HT-29 (cell line): ENCODE measurements at regions not wholly inside any gene's neighbourhood (a gene's known extent, or its start where the extent isn't known, plus 50 kb on each side); places are given as distances from the start of the nearest gene placed in this dataset.

Experiments used
- DNase-seq: peaks from one replicate; pipeline ENCODE4 v3.0.0-alpha.2; 2015; ENCODE audit warnings: low spot score

- no peak for DNase-seq
Observed at GRCh38 chr9:90095682-90096081, 490.9 kb downstream of the GADD45G start.

GRCh38 chr9:90097237-90097636 lies 492.4 kb downstream of the GADD45G start:
- DNase-seq: no peak

- DNase-seq: no peak
Observed at GRCh38 chr9:90098408-90098807, 493.6 kb downstream of the GADD45G start.

- peak; percentile 19 for DNase-seq
Observed at GRCh38 chr9:90099262-90099963, 494.6 kb downstream of the GADD45G start.

- no peak for DNase-seq
Observed at GRCh38 chr9:90100014-90100413, 495.2 kb downstream of the GADD45G start.

GRCh38 chr9:90102292-90102901 lies 497.6 kb downstream of the GADD45G start:
- peak; percentile 90 for DNase-seq

GRCh38 chr9:90103771-90104170 lies 499.0 kb downstream of the GADD45G start:
- DNase-seq: no peak

- DNase-seq: no peak
Observed at GRCh38 chr9:90105773-90106172, 501.0 kb downstream of the GADD45G start.

GRCh38 chr9:90107040-90107725 lies 502.4 kb downstream of the GADD45G start:
- peak; percentile 56 for DNase-seq

GRCh38 chr9:90107726-90108655 lies 503.2 kb downstream of the GADD45G start:
- no peak for DNase-seq

GRCh38 chr9:90112788-90113187 lies 508.0 kb downstream of the GADD45G start:
- no peak for DNase-seq

GRCh38 chr9:90114641-90115425 lies 510.0 kb downstream of the GADD45G start:
- no peak for DNase-seq

- DNase-seq: no peak
Observed at GRCh38 chr9:90121762-90122161, 517.0 kb downstream of the GADD45G start.

GRCh38 chr9:90124961-90125360 lies 517.7 kb downstream of the DIRAS2 start:
- no peak for DNase-seq

GRCh38 chr9:90127923-90128322 lies 514.7 kb downstream of the DIRAS2 start:
- no peak for DNase-seq

GRCh38 chr9:90128587-90129190 lies 513.9 kb downstream of the DIRAS2 start:
- DNase-seq: no peak

GRCh38 chr9:90129446-90129845 lies 513.2 kb downstream of the DIRAS2 start:
- DNase-seq: no peak

- no peak for DNase-seq
Observed at GRCh38 chr9:90131568-90131967, 511.1 kb downstream of the DIRAS2 start.

- DNase-seq: no peak
Observed at GRCh38 chr9:90132866-90133265, 509.8 kb downstream of the DIRAS2 start.

GRCh38 chr9:90137801-90138200 lies 504.8 kb downstream of the DIRAS2 start:
- DNase-seq: no peak
